ENCODE measurements at regions not wholly inside any gene's neighbourhood (a gene's known extent, or its start where the extent isn't known, plus 50 kb on each side); places are given as distances from the start of the nearest gene placed in this dataset.
A peak's percentile ranks its signal among the peaks of the same experiment; 100 is the strongest.
"Not testable (repeated sequence)": the region's sequence is repeated elsewhere in the genome, so short reads cannot be mapped to it uniquely, and the experiment has no call there.

DNA sequence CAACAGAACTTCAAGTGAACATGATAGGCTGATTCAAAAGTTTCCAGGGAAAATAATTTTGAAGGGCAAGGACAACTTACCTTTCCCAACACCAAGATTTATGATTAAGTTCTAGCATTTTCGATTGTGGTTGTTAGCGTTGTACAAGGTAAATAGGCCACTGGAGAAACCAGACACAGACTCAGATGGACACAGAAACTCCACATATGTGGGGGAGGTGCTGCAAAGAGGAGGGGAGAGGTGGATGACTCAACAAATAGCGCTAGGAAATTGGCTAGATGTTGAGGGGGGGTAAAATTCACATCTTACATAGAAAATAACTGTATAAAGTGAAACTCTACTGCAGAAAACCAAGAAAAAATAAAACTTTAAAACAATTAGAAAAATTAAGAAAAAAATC lies 564.4 kb downstream of the MATN1 start:
- no peak for DNase-seq (ENCODE audit: low read depth, low spot score)

GRCh38 chr1:30155698-30156097 lies 567.7 kb downstream of the MATN1 start:
- DNase-seq (ENCODE audit: low read depth, low spot score), result not testable (repeated sequence)

DNA sequence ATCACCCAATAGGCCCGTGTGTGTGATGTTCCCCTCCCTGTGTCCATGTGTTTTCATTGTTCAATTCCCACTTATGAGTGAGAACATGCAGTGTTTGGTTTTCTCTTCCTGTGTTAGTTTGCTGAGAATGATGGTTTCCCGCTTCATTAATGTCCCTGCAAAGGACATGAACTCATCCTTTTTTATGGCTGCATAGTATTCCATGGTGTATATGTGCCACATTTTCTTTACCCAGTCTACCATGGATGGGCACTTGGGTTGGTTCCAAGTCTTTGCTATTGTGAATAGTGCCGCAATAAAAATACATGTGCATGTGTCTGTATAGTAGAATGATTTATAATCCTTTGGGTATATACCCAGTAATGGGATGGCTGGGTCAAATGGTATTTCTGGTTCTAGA lies 568.1 kb downstream of the MATN1 start:
- DNase-seq (ENCODE audit: low read depth, low spot score), result not testable (repeated sequence)

DNA sequence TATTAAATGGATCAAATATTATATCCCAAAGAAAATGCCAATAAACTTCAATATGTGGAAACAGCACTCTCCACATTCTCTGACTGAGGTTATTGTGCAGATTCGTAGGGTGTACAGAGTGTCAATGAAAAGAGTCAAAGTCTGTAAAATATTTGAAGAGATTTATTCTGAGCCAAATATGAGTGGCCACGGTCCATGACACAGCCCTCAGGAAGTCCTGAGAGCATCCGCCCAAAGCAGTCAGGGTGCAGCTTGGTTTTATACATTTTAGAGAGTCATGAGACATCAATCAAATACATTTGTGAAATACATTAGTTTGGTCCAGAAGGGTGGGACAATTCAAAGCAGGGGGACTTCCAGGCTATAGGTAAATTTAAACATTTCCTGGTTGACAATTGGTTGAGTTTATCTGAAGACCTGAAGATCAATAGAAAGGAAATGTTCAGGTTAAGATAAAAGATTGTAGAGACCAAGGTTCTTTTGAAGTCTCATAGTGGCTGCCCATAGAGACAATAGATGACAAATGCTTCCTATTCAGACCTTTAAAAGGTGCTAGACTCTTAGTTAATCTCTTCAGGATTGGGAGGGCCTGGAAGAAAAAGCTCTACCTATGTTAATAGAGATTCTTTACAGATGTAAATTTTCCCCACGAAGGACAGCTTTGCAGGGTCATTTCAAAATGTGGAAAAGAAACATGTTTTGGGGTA lies 569.5 kb downstream of the MATN1 start:
- no peak for DNase-seq (ENCODE audit: low read depth, low spot score)

DNA sequence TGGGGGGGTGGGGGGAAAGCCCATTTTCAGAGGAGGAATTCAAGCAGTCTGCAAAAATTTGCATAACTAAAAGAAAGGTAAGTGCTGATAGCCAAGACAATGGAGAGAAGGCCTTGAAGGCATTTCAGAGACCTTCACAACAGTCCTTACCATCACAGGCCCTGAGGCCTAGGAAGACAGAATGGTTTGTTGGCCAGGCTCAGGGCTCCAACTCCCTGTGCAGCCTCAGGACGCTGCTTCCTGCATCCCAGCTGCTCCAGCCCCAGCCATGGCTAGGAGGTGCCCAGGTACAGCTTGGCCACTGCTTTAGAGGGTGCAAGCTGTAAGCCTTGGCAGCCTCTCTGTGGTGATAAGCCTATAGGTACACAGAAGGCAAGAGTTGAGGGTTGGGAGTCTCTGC lies 571.6 kb downstream of the MATN1 start:
- no peak for DNase-seq (ENCODE audit: low read depth, low spot score)

DNA sequence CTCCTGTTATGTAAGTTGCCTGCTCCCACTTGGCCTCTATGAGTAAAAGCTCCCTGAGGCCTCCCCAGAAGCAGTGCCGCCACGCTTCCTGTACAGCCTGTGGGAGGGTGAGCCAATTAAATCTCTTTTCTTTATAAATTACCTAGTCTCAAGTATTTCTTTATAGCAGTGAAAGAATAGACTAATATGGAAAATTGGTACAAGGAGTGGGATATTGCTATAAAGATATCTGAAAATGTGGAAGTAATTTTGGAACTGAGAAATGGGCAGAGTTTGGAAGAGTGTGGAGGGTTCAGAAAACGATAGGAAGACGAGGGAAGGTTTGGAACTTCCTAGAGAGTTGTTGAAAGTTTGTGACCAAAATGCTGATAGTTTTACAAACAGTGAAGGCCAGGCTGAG lies 572.3 kb downstream of the MATN1 start:
- no peak for DNase-seq (ENCODE audit: low read depth, low spot score)

DNA sequence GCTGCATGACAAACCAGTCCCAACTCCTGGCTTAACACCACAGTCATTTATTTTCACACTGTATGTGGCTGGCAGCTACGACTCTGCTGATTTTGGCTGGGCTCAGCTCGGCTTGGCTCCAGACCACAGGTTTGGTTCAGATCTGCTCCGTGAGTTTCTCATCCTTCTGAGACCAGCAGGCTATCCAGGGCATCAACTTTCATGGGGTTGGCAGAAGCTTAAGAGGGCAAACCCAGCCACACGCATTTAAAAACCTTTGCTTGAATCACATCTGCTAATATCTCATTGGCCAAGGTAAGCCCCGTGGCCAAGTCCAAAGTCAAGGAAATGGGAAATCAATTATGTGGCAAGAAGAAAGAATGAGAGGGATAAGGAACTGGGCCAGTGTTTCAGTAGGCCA lies 574.2 kb downstream of the MATN1 start:
- no peak for DNase-seq (ENCODE audit: low read depth, low spot score)

DNA sequence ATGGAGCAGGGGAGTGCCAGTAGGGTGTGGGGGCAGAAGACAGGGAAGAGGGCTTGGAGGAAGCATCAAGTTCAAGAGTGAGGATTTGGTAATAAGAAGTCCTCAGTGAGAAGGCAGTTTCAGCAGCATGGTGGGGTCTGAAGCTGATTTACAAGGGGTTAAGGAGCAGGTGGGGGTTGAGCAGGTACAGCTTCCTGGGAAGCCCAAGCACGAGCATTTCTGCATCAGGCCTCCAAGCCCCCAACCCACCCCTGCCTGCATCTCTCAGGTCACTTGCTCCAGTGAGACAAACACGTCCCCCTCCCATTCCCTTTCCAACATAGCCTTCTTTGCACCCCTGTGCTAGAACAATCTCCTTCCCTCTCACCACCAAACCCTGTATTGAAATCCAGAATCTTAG lies 574.7 kb downstream of the MATN1 start:
- DNase-seq (ENCODE audit: low read depth, low spot score), result no peak

DNA sequence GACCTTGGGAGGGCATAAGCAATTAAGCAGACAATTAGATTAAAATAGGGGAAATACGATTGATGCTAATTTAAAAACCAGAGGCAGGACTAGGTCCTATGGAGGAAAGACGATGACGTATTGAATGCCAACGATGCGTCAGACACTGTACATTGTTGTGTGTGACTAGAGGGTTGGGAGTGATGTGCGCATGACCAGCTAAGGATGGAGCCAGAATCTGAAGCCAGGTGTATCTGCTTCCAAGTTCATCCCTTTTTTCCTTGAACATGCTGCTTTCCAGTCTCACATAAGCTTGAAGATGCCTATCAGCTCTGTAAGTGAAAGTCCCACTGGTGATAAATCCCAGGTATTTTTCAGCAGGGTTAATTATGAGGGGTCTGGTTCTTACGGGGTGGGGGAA lies 576.2 kb downstream of the MATN1 start:
- DNase-seq (ENCODE audit: low read depth, low spot score), result no peak

DNA sequence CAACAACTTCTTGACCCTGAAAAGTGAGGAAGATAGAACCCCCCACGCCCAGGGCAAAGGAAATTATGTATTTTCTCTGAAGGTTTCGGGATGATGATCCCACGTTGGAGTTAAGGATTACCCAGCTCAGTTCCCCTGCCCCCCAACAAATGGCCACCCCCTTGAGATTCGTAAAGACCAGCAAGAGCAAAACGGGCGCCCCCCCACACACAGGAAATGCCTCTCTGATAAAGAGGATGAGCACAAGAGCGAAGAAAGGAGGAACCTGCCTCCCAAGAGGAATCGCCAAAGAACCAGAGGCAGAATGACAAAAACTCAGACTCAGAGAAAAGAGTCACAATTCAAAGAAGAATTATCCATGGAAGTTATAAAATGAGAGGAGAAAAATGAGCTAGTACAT lies 576.9 kb downstream of the MATN1 start:
- DNase-seq (ENCODE audit: low read depth, low spot score), result no peak

DNA sequence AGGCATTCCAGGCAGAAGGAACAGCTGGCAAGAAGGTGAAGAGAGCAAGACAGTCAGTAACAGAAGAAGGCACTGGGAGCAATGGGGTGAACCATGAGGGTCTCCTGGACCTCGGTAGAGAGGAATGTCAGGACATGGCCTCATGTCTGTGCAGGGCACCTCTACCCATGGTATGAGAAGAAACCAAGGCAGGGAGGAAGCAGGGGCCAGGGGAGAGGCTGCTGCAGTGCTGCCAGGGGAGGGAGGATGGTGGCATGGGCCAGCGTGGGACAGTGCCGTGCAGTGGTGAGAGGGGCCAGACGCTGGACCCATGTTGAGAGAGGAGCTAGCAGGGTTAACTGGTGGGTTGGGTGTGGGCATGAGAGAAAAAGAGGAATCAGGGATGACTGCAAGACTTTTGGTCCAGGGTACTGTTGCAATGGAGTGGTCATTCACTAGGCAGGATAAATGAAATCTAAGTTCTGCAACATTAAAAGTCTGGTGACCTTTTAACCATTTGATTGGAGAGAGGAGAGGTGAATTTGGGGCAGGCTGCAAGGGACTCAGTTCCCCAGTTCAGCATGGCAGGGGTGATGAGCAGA lies 577.6 kb downstream of the MATN1 start:
- no peak for DNase-seq (ENCODE audit: low read depth, low spot score)

- no peak for DNase-seq (ENCODE audit: low read depth, low spot score)
These were observed 578.6 kb downstream of the MATN1 start for GRCh38 chr1:30144831-30145230.

- no peak for DNase-seq (ENCODE audit: low read depth, low spot score)
These were observed 579.9 kb downstream of the MATN1 start for GRCh38 chr1:30143517-30143916.

GRCh38 chr1:30140566-30140965 lies 582.8 kb downstream of the MATN1 start:
- no peak for DNase-seq (ENCODE audit: low read depth, low spot score)

- no peak for DNase-seq (ENCODE audit: low read depth, low spot score)
These were observed 584.5 kb downstream of the MATN1 start for GRCh38 chr1:30138891-30139290.

GRCh38 chr1:30137001-30137400 lies 586.4 kb downstream of the MATN1 start:
- no peak for DNase-seq (ENCODE audit: low read depth, low spot score)

GRCh38 chr1:30135698-30136097 lies 587.7 kb downstream of the MATN1 start:
- no peak for DNase-seq (ENCODE audit: low read depth, low spot score)

DNA sequence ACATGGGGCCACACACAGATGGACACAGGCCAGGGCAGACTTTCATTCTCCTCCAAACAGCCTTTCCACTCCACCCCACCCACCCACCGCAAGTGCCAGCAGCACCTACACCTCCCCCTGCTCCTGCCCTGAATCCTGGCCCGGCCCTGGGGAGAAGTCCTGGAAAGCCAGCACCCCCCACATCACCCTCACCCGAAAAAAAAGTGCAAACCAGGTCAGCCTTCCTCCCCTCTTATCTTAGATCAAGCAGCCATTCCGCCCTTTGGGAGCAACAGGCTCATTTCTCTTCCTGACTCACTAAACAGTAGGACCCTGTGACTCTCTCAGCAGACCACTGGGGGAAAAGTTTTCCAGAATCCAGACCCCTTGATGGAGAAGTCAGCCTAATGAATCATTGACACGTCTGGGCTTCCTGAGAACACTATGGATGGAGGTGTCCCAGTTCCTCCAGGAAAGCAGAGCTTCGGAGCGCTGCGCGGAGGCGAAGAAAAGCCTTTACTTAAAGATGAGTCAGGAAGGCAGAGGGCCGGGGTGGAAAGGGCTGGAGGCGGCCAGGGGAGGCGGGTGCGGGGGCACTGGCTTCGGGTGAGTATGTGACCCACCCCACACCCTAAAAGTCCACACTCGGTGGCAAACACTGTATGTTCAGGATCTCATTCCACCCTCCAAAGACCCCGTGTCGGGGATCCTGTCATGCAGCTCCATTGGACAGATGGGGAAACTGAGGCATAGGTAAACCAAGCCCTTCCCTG lies 588.7 kb downstream of the MATN1 start:
- peak; percentile 33 for DNase-seq (ENCODE audit: low read depth, low spot score)

DNA sequence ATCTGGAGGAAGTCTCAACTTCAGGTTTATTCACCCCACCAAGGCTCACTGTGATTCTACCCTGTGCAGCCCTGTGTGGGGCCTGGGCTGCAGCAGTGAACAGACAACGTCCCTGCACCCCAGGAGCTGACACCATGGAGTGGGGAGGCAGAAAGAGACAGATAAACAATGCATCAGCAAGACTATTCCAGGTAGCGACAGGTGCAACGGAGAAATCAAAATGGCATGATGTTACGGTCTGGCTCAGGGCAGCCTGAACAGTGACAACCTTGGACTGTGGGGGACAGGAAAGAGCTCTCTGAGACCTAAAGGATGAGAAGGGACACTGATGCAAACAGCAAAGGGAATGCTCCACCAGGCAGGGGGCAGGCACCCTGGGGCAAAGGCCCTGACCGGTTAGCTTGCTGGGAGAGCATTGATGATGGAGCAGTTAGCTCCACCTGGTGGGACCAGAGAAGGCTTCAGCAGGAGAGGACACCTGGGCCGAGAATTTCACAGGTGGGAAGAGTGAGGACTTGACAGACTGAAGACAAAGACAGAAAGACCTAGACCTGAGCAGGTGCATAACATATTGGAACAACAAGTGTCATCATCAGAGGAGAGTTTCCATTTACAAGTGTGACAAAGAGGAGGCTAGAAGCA lies 589.9 kb downstream of the MATN1 start:
- DNase-seq (ENCODE audit: low read depth, low spot score), result no peak

DNA sequence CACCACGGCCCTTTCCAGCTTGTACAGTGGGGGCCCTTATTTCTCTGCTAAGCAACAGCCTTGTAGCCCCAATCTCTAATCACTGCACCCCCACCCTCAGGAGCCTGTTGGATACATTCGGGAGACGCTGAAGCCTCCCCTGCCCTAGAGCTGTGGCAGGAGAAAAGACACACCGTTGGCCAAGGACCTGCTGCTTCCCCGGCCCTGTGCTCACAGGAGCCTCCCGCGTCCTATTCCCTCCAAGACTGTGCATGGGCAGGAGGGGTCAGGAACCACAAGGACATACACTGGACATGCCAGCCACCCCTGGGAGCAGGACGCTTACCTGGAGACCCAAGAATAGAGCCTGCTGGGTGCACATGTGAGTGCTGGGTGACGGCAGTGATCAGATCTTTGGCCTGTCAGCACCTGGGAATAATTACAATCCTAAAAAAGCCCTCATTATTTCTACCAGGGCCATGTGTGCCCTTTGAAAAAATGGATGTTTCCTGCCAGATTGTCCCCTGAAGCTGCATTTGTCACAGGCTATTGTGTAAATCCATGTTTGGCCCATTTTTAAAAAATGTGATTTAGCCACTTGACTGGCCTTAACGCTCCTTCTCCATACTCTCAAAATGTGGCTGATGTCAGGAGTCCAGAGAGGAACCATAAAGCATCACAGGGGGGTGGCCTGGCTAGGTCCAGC lies 590.6 kb downstream of the MATN1 start:
- no peak for DNase-seq (ENCODE audit: low read depth, low spot score)

- not testable (repeated sequence) for DNase-seq (ENCODE audit: low read depth, low spot score)
These were observed 592.8 kb downstream of the MATN1 start for GRCh38 chr1:30130566-30130965.

GRCh38 chr1:30130099-30130498 lies 593.3 kb downstream of the MATN1 start:
- DNase-seq (ENCODE audit: low read depth, low spot score), result no peak
